Keratinocyte (primary cell): ENCODE measurements at regions not wholly inside any gene's neighbourhood (a gene's known extent, or its start where the extent isn't known, plus 50 kb on each side); places are given as distances from the start of the nearest gene placed in this dataset.

Source experiments
- DNase-seq: peaks from one replicate; pipeline ENCODE4 v3.0.0-alpha.2; 2011; ENCODE audit warnings: low read depth, missing footprints, low spot score
- FAIRE-seq: peaks from 2 replicates; lab custom pipeline; 2011; peaks lifted over from hg19 to GRCh38; lab: Jason Lieb, UNC
- H2AFZ ChIP-seq: 2 replicates; pipeline ENCODE4 v1.6.0; 2012; ENCODE audit warnings: low read length, control low read depth, inconsistent platforms; ENCODE audit not compliant: control insufficient read depth
- H3K27ac ChIP-seq: 2 replicates; pipeline ENCODE4 v1.5.1; 2011; ENCODE audit warnings: low read length; ENCODE audit not compliant: control insufficient read depth, insufficient read depth
- H3K27me3 ChIP-seq: 3 replicates; pipeline ENCODE4 v1.6.0; 2011; ENCODE audit warnings: low read length; ENCODE audit not compliant: control insufficient read depth, insufficient read depth; ENCODE audit errors: extremely low read depth
- H3K36me3 ChIP-seq, 2 experiments: 2 replicates in 1 of 2; 3 replicates in 1 of 2; pipeline ENCODE4 v1.5.1; 2011; ENCODE audit warnings: low read length in 2 of 2, mild to moderate bottlenecking in 1 of 2; ENCODE audit not compliant: control insufficient read depth in 2 of 2, insufficient read depth in 2 of 2; ENCODE audit errors: extremely low read depth in 1 of 2
- H3K4me1 ChIP-seq: 3 replicates; pipeline ENCODE4 v1.5.1; 2011; ENCODE audit warnings: low read length; ENCODE audit not compliant: control insufficient read depth, insufficient read depth; ENCODE audit errors: extremely low read depth
- H3K4me2 ChIP-seq: 3 replicates; pipeline ENCODE4 v1.6.0; 2011; ENCODE audit warnings: low read depth, low read length; ENCODE audit not compliant: control insufficient read depth, insufficient read depth; ENCODE audit errors: extremely low read depth
- H3K4me3 ChIP-seq, 3 experiments: fragments of 200-600 bp in 1 of 3; sonication (generic) in 1 of 3; 2 replicates in 2 of 3; 3 replicates in 1 of 3; pipeline ENCODE4 v1.5.1; 2011 to 2016; ENCODE audit warnings: low read length in 3 of 3, mild to moderate bottlenecking in 3 of 3, control low read depth in 2 of 3, inconsistent platforms in 1 of 3, low read depth in 1 of 3, mixed read lengths in 1 of 3, mixed run types in 1 of 3, moderate library complexity in 1 of 3; ENCODE audit not compliant: control insufficient read depth in 2 of 3, insufficient read depth in 2 of 3; ENCODE audit errors: extremely low read depth in 1 of 3
- H3K79me2 ChIP-seq: 2 replicates; pipeline ENCODE4 v1.6.0; 2012; ENCODE audit warnings: low read length; ENCODE audit not compliant: control insufficient read depth, insufficient read depth
- H3K9ac ChIP-seq: 3 replicates; pipeline ENCODE4 v1.6.0; 2011; ENCODE audit warnings: low read length; ENCODE audit not compliant: control insufficient read depth, insufficient read depth; ENCODE audit errors: extremely low read depth
- H3K9me1 ChIP-seq: 3 replicates; pipeline ENCODE4 v1.6.0; 2011; ENCODE audit warnings: low read length; ENCODE audit not compliant: control insufficient read depth, insufficient read depth; ENCODE audit errors: extremely low read depth
- H3K9me3 ChIP-seq: 2 replicates; pipeline ENCODE4 v1.5.1; 2012; ENCODE audit warnings: low read depth, low read length; ENCODE audit not compliant: control insufficient read depth
- H4K20me1 ChIP-seq: 3 replicates; pipeline ENCODE4 v1.6.0; 2011; ENCODE audit warnings: low read length; ENCODE audit not compliant: control insufficient read depth, insufficient read depth; ENCODE audit errors: extremely low read depth
- EZH2 ChIP-seq: IDR thresholded peaks from one replicate; pipeline ENCODE4 v1.6.1; 2012; ENCODE audit warnings: inconsistent platforms, mild to moderate bottlenecking, low read length, moderate library complexity
- dilution Hi-C: fragments of 300-500 bp; cut with MboI; formaldehyde crosslinking; loops from one replicate; pipeline ENCODE4 v1.7.0; 2020; ENCODE audit warnings: low sequenced_read_pairs; ENCODE audit not compliant: extremely low pct_ligation_motif_present
- TF ChIP-seq, protein P1 (sequence below), 3 experiments: IDR thresholded peaks in 1 of 3; conservative IDR thresholded peaks in 1 of 3; optimal IDR thresholded peaks in 1 of 3; 2 replicates in 2 of 3; 3 replicates in 1 of 3; pipeline versions ENCODE3 to v1.5.1; 2011; ENCODE audit warnings: low read length in 3 of 3, mild to moderate bottlenecking in 3 of 3, moderate library complexity in 2 of 3, control low read depth in 1 of 3, inconsistent platforms in 1 of 3; ENCODE audit not compliant: insufficient read depth in 2 of 3; ENCODE audit errors: extremely low read depth in 1 of 3

DNA sequence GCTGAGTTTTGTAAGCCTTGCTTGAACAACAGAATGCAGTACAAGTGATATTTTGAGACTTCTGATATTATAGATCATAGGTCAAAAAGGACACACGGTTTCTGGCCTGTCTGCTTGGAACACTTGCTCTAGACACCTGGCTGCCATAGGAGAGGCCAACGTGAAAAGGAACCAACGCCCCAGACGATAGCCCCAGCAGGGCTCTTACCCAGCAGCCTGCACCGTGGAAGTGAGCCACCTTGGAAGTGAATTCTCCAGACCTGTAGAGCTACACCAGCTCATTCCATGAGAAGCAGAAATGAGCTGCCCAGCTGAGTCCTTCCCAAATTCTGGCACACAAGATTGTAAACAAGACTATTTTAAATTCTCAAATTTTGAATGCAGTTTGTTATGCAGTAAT lies 323.1 kb downstream of the FBXO8 start:
- H3K9me3 ChIP-seq = no peaks in the 10 kb centered on the region
- no peaks in the 10 kb centered on the region for H3K79me2 ChIP-seq
- dilution Hi-C loops = no loop called here
- no peaks in the 10 kb centered on the region for H3K4me1 ChIP-seq
- no peak overlapping the region for H3K27ac ChIP-seq
- H4K20me1 ChIP-seq = no peaks in the 10 kb centered on the region
- no peak overlapping the region for H3K9ac ChIP-seq
- no peak overlapping the region for H2AFZ ChIP-seq
- H3K4me3 ChIP-seq = no peak overlapping the region
- no peaks in the 10 kb centered on the region for H3K27me3 ChIP-seq
- no peaks in the 10 kb centered on the region for H3K9me1 ChIP-seq
- FAIRE-seq (no peak), DNase-seq (no peak)
- H3K4me2 ChIP-seq = no peak overlapping the region
- TF ChIP-seq EZH2 = no peak
- TF ChIP-seq, protein P1, sequence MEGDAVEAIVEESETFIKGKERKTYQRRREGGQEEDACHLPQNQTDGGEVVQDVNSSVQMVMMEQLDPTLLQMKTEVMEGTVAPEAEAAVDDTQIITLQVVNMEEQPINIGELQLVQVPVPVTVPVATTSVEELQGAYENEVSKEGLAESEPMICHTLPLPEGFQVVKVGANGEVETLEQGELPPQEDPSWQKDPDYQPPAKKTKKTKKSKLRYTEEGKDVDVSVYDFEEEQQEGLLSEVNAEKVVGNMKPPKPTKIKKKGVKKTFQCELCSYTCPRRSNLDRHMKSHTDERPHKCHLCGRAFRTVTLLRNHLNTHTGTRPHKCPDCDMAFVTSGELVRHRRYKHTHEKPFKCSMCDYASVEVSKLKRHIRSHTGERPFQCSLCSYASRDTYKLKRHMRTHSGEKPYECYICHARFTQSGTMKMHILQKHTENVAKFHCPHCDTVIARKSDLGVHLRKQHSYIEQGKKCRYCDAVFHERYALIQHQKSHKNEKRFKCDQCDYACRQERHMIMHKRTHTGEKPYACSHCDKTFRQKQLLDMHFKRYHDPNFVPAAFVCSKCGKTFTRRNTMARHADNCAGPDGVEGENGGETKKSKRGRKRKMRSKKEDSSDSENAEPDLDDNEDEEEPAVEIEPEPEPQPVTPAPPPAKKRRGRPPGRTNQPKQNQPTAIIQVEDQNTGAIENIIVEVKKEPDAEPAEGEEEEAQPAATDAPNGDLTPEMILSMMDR (optimal IDR thresholded peaks at IDR 0.05 in 1 of 3, IDR thresholded peaks at IDR 0.05 in 1 of 3, conservative IDR thresholded peaks at IDR 0.05 in 1 of 3; ENCODE audit: extremely low read depth in 1 of 3, insufficient read depth in 2 of 3, low read length in 3 of 3) = no peak
- no peaks in the 10 kb centered on the region for H3K36me3 ChIP-seq

- no peak for FAIRE-seq
- no peaks in the 10 kb centered on the region for H3K27me3 ChIP-seq
- DNase-seq = no peak
- H3K36me3 ChIP-seq = no peaks in the 10 kb centered on the region
- no peaks in the 10 kb centered on the region for H3K9me3 ChIP-seq
- H3K4me1 ChIP-seq = no peaks in the 10 kb centered on the region
- H4K20me1 ChIP-seq = no peaks in the 10 kb centered on the region
- dilution Hi-C loops = no loop called here
- no peak overlapping the region for H3K9ac ChIP-seq
- H3K4me2 ChIP-seq = no peak overlapping the region
- no peak overlapping the region for H2AFZ ChIP-seq
- no peaks in the 10 kb centered on the region for H3K9me1 ChIP-seq
- H3K79me2 ChIP-seq = no peaks in the 10 kb centered on the region
- TF ChIP-seq, protein P1 (optimal IDR thresholded peaks at IDR 0.05 in 1 of 3, IDR thresholded peaks at IDR 0.05 in 1 of 3, conservative IDR thresholded peaks at IDR 0.05 in 1 of 3; ENCODE audit: extremely low read depth in 1 of 3, insufficient read depth in 2 of 3, low read length in 3 of 3) = no peak
- TF ChIP-seq EZH2 = no peak
- H3K27ac ChIP-seq = no peak overlapping the region
- H3K4me3 ChIP-seq = no peak overlapping the region
Observed at GRCh38 chr4:173958445-173958844, 325.0 kb downstream of the FBXO8 start.
